ENCODE measurements at regions not wholly inside any gene's neighbourhood (a gene's known extent, or its start where the extent isn't known, plus 50 kb on each side); places are given as distances from the start of the nearest gene placed in this dataset.

GRCh38 chr20:54276577-54277169, 68.8 kb downstream of the PFDN4 start:
- CTCF ChIA-PET, result interaction anchor here (1.1 kb wide), 1 partner anchor 391 kb away, joined by 3 read pairs; no protein-coding TSS in a partner anchor
- FAIRE-seq, result no peak
- POLR2A ChIA-PET, result no interaction called here

GRCh38 chr20:54278262-54278661, 70.4 kb downstream of the PFDN4 start:
- Histone ChIP-seq H3K27ac (no peak overlapping the region), H3K9me3 (no peaks in the 10 kb centered on the region), H3K4me3 (no peak overlapping the region), H3K4me1 (no peaks in the 10 kb centered on the region), H3K4me2 (no peak overlapping the region)
- WGBS (ENCODE audit: missing lambda C conversion rate), result 51% methylated on average over 4 of the region's 4 CpGs
- ATAC-seq, result no peak
- TF ChIP-seq MAZ (IDR thresholded peaks at IDR 0.05; ENCODE audit: borderline replicate concordance, low read depth, low read length) (no peak), BHLHE40 (IDR thresholded peaks at IDR 0.05; ENCODE audit: low read depth, low read length) (no peak), KDM5A (IDR thresholded peaks at IDR 0.05) (no peak), JUN (IDR thresholded peaks at IDR 0.05) (no peak), GATA3 (IDR thresholded peaks at IDR 0.05; ENCODE audit: borderline replicate concordance) (no peak), TP53 (CRISPR knock-in tag; IDR thresholded peaks at IDR 0.05) (no peak), PHF8 (IDR thresholded peaks at IDR 0.05; ENCODE audit: borderline replicate concordance, low read depth) (no peak), ATOH8 (CRISPR knock-in tag; IDR thresholded peaks at IDR 0.05; ENCODE audit: low read depth) (no peak), HOXB13 (CRISPR knock-in tag; IDR thresholded peaks at IDR 0.05; ENCODE audit: low read depth) (no peak)
- no peak for FAIRE-seq
- POLR2A ChIA-PET, result no interaction called here
- no peak for DNase-seq (ENCODE audit: low read depth in 1 of 2, low spot score in 1 of 2)
- CTCF ChIA-PET, result no interaction called here

More at GRCh38 chr20:54276577-54277169, 68.8 kb downstream of the PFDN4 start:
- H3K27ac ChIP-seq, result no peak overlapping the region
- no peak for DNase-seq (ENCODE audit: low read depth in 1 of 2, low spot score in 1 of 2)
- no peak overlapping the region for H3K4me2 ChIP-seq
- H3K4me1 ChIP-seq, result no peaks in the 10 kb centered on the region
- no peaks in the 10 kb centered on the region for H3K9me3 ChIP-seq
- H3K4me3 ChIP-seq, result no peak overlapping the region
- 58% methylated on average over 4 of the region's 4 CpGs for WGBS (ENCODE audit: missing lambda C conversion rate)
- TF ChIP-seq HEYL (CRISPR knock-in tag; IDR thresholded peaks at IDR 0.05), result no peak
- no peak for TF ChIP-seq HMGXB4 (CRISPR knock-in tag; IDR thresholded peaks at IDR 0.05; ENCODE audit: borderline replicate concordance)
- TF ChIP-seq JUN (IDR thresholded peaks at IDR 0.05), result no peak
- no peak for TF ChIP-seq TP53 (CRISPR knock-in tag; IDR thresholded peaks at IDR 0.05)
- TF ChIP-seq HES2 (IDR thresholded peaks at IDR 0.05), result no peak
- TF ChIP-seq NFE2L2 (conservative IDR thresholded peaks at IDR 0.05; ENCODE audit: low read length), result no peak
- no peak for TF ChIP-seq KDM5A (IDR thresholded peaks at IDR 0.05)
- TF ChIP-seq CBX2 (IDR thresholded peaks at IDR 0.05; ENCODE audit: borderline replicate concordance, low read depth), result no peak
- TF ChIP-seq RCOR1 (IDR thresholded peaks at IDR 0.05; ENCODE audit: low read depth, low read length), result no peak
- no peak for TF ChIP-seq EP300 (IDR thresholded peaks at IDR 0.05)
- TF ChIP-seq RAD21 (conservative IDR thresholded peaks at IDR 0.05 in 1 of 2, IDR thresholded peaks at IDR 0.05 in 1 of 2), result no peak
- ATAC-seq, result no peak

- ChIA-PET CTCF (interaction anchor here (0.7 to 1.5 kb wide), 3 partner anchors 9 to 15 kb away, joined by 3 to 5 read pairs (median 3); no protein-coding TSS in a partner anchor), POLR2A (no interaction called here)
- TF ChIP-seq PBX3 (IDR thresholded peaks at IDR 0.05) (no peak), SREBF2 (IDR thresholded peaks at IDR 0.05) (no peak)
- DNase-seq (ENCODE audit: low read depth in 1 of 2, low spot score in 1 of 2), result no peak
- 77% methylated on average over 5 of the region's 5 CpGs for WGBS (ENCODE audit: missing lambda C conversion rate)
- Histone ChIP-seq H3K4me1 (no peaks in the 10 kb centered on the region), H3K9me3 (no peaks in the 10 kb centered on the region), H3K27ac (no peak overlapping the region), H3K4me3 (no peak overlapping the region), H3K4me2 (no peak overlapping the region)
- ATAC-seq, result no peak
- no peak for FAIRE-seq
Observed at GRCh38 chr20:54282625-54283024, 74.7 kb downstream of the PFDN4 start.
